Pancreas (tissue), 10 donors: ENCODE measurements at regions not wholly inside any gene's neighbourhood (a gene's known extent, or its start where the extent isn't known, plus 50 kb on each side); places are given as distances from the start of the nearest gene placed in this dataset.

Experiments
- ATAC-seq, 4 donors: fragments of 200-7000 bp; cut with Tn5 transposase; one replicate each; pipeline versions ENCODE4 v1.8.0 to v1.9.1; 2020; ENCODE audit warnings: mild to moderate bottlenecking in 4 of 4, moderate library complexity in 4 of 4
- DNase-seq, 6 donors: peaks; one replicate each; pipeline ENCODE4 v3.0.0-alpha.2; 2020
- FAIRE-seq: peaks from 2 replicates; lab custom pipeline; 2012; peaks lifted over from hg19 to GRCh38; lab: Jason Lieb, UNC
- H3K27ac ChIP-seq, 4 donors: fragments of 200-600 bp; sonication (generic); 1 replicate in 3 of 4; 2 replicates in 1 of 4; pipeline versions ENCODE4 v1.5.0 to v1.8.0; 2020
- H3K27me3 ChIP-seq, 4 donors: fragments of 200-600 bp; one replicate each; pipeline ENCODE4 v1.8.0; 2021
- H3K36me3 ChIP-seq, 3 donors: fragments of 200-600 bp; sonication (generic) in 1 of 3; one replicate each; pipeline versions ENCODE4 v1.5.0 to v1.8.0; 2020 to 2021
- H3K4me1 ChIP-seq, 3 donors: fragments of 200-600 bp; one replicate each; pipeline ENCODE4 v1.8.0; 2021
- H3K4me3 ChIP-seq, 4 donors: fragments of 200-600 bp; sonication (generic) in 2 of 4; one replicate each; pipeline versions ENCODE4 v1.5.0 to v1.8.0; 2020 to 2021
- H3K9me3 ChIP-seq, 4 donors: fragments of 200-600 bp; one replicate each; pipeline ENCODE4 v1.8.0; 2021
- CTCF ChIP-seq, 4 donors: fragments of 200-600 bp; sonication (generic) in 3 of 4; IDR thresholded peaks; one replicate each; pipeline versions ENCODE4 v1.5.0 to v1.8.0; 2021; ENCODE audit warnings: antibody characterized with exemption in 4 of 4
- WGBS, 2 donors: extraction: QIAGEN DNeasy Blood & Tissue Kit; methylation state at CpG; one replicate each; pipeline ENCODE4 v1.1.7; 2013; 5-methylcytosine and 5-hydroxymethylcytosine counted together
- intact Hi-C, 3 donors: fragments of 100-400 bp; cut with DNase I; formaldehyde crosslinking; loops; one replicate each; pipeline versions ENCODE4 v1.11.1 to v1.14.2; 2022
- donor health status: healthy with polysubstance abuse.
- donor health status: DM: no; HTN: no; CAD: no; lungs with moderate emphysema.
- donor health status: DM: no; HTN: no; CAD: no.
- donor health status: control.
- donor health status: control.
- donor health status: Bipolar disorder and iron deficiency.
- donor health status: DM: yes; HTN: yes; CAD: no.
- donor health status: DM: no; HTN: no; CAD: no.
- donor health status: DM: no; HTN: no; CAD: no.
- donor health status: DM: yes; HTN: yes; CAD: no.

- WGBS, 2 donors, result 87% methylated on average over 4 of the region's 4 CpGs
- FAIRE-seq (no peak), ATAC-seq (no peak), DNase-seq (no peak)
- H3K4me3 ChIP-seq, result no peak overlapping the region
- no peaks in the 10 kb centered on the region for H3K9me3 ChIP-seq
- intact Hi-C loops, result no loop called here
- TF ChIP-seq CTCF (IDR thresholded peaks at IDR 0.05), result no peak
- no peaks in the 10 kb centered on the region for H3K4me1 ChIP-seq
- no peaks in the 10 kb centered on the region for H3K27me3 ChIP-seq
- no peak overlapping the region for H3K27ac ChIP-seq
- H3K36me3 ChIP-seq, result no peaks in the 10 kb centered on the region
Measured at GRCh38 chr11:116173506-116173905, 599.3 kb downstream of the BUD13 start.

GRCh38 chr11:116172851-116173250 is 599.9 kb downstream of the BUD13 start:
- no peaks in the 10 kb centered on the region for H3K9me3 ChIP-seq
- FAIRE-seq (no peak), ATAC-seq (no peak), DNase-seq (no peak)
- no peak overlapping the region for H3K27ac ChIP-seq
- no peak for TF ChIP-seq CTCF (IDR thresholded peaks at IDR 0.05)
- no peaks in the 10 kb centered on the region for H3K4me1 ChIP-seq
- WGBS, 2 donors, result 51 to 58% methylated on average over 2 of the region's 2 CpGs
- no peak overlapping the region for H3K4me3 ChIP-seq
- no peaks in the 10 kb centered on the region for H3K36me3 ChIP-seq
- no peaks in the 10 kb centered on the region for H3K27me3 ChIP-seq
- intact Hi-C loops, result no loop called here

- intact Hi-C loops, result no loop called here
- Histone ChIP-seq H3K4me3 (no peak overlapping the region), H3K27ac (no peak overlapping the region), H3K27me3 (no peaks in the 10 kb centered on the region), H3K9me3 (no peaks in the 10 kb centered on the region), H3K36me3 (no peaks in the 10 kb centered on the region), H3K4me1 (no peaks in the 10 kb centered on the region)
- peak in 1 of 4 donors; percentile 21 for ATAC-seq
- DNase-seq, result no peak
- 51 to 59% methylated on average over 3 of the region's 3 CpGs for WGBS, 2 donors
- no peak for TF ChIP-seq CTCF (IDR thresholded peaks at IDR 0.05)
- FAIRE-seq, result no peak
Measured at GRCh38 chr11:116172156-116172555, 600.6 kb downstream of the BUD13 start.

GRCh38 chr11:116171271-116172140 is 601.3 kb downstream of the BUD13 start:
- intact Hi-C loops, result no loop called here
- Histone ChIP-seq H3K36me3 (no peaks in the 10 kb centered on the region), H3K4me3 (no peak overlapping the region), H3K4me1 (no peaks in the 10 kb centered on the region), H3K27ac (no peak overlapping the region), H3K9me3 (no peaks in the 10 kb centered on the region), H3K27me3 (no peaks in the 10 kb centered on the region)
- DNase-seq (peak in 1 of 6 donors; percentile 13), ATAC-seq (peak in 1 of 4 donors; percentile 72), FAIRE-seq (no peak)
- 66% methylated on average over 10 of the region's 10 CpGs for WGBS, 2 donors
- no peak for TF ChIP-seq CTCF (IDR thresholded peaks at IDR 0.05)

GRCh38 chr11:116170526-116171120 is 602.2 kb downstream of the BUD13 start:
- FAIRE-seq (no peak), DNase-seq (no peak), ATAC-seq (peak in 1 of 4 donors; percentile 29)
- Histone ChIP-seq H3K36me3 (no peaks in the 10 kb centered on the region), H3K4me1 (no peaks in the 10 kb centered on the region), H3K4me3 (no peak overlapping the region), H3K27ac (no peak overlapping the region), H3K9me3 (no peaks in the 10 kb centered on the region), H3K27me3 (no peaks in the 10 kb centered on the region)
- no peak for TF ChIP-seq CTCF (IDR thresholded peaks at IDR 0.05)
- intact Hi-C loops, result no loop called here
- 49 to 59% methylated on average over 8 of the region's 8 CpGs for WGBS, 2 donors
